ENCODE measurements at regions not wholly inside any gene's neighbourhood (a gene's known extent, or its start where the extent isn't known, plus 50 kb on each side); places are given as distances from the start of the nearest gene placed in this dataset.

- no peak for TF ChIP-seq FOXA1 (IDR thresholded peaks at IDR 0.05)
- TF ChIP-seq TARDBP (IDR thresholded peaks at IDR 0.05), result no peak
These were observed 108.4 kb upstream of the SLC22A23 start for GRCh38 chr6:3565291-3565690.
